BJ (cell line): ENCODE measurements at regions not wholly inside any gene's neighbourhood (a gene's known extent, or its start where the extent isn't known, plus 50 kb on each side); places are given as distances from the start of the nearest gene placed in this dataset.

Experiments
- CTCF ChIA-PET: fragments of 350-600 bp; formaldehyde crosslinking; extraction: SDS; loops from one replicate; lab custom pipeline; 2021; ENCODE audit warnings: antibody characterized with exemption, inconsistent platforms; lab: Yijun Ruan, JAX
- POLR2A ChIA-PET: fragments of 300-600 bp; sonication (Branson Sonifier 250); formaldehyde crosslinking; extraction: SDS; loops from one replicate; lab custom pipeline; 2021; ENCODE audit warnings: antibody characterized with exemption; lab: Charles Lee
- DNase-seq: peaks from one replicate; pipeline ENCODE4 v3.0.0-alpha.2; 2011; ENCODE audit warnings: low read depth
- H3K27me3 ChIP-seq: 2 replicates; pipeline ENCODE4 v1.6.0; 2011; ENCODE audit warnings: low read length; ENCODE audit not compliant: control insufficient read depth, insufficient read depth
- H3K36me3 ChIP-seq: 2 replicates; pipeline ENCODE4 v1.5.1; 2011; ENCODE audit warnings: low read length; ENCODE audit not compliant: control insufficient read depth, insufficient read depth
- H3K4me3 ChIP-seq: 2 replicates; pipeline ENCODE4 v1.5.1; 2011; ENCODE audit warnings: low read depth, mild to moderate bottlenecking, control low read depth, low read length
- CTCF ChIP-seq: IDR thresholded peaks from 2 replicates; pipeline ENCODE4 v1.5.1; 2011; ENCODE audit warnings: low read depth, mild to moderate bottlenecking, control low read depth, inconsistent platforms, low read length, moderate library complexity; ENCODE audit not compliant: insufficient read depth

GRCh38 chr2:8524823-8525222, 157.0 kb upstream of the ID2 start:
- Histone ChIP-seq H3K36me3 (no peaks in the 10 kb centered on the region), H3K4me3 (no peak overlapping the region), H3K27me3 (peaks cover 2% of the 10 kb centered on the region; the same call in 1 of the 2 replicates)
- ChIA-PET POLR2A (no interaction called here), CTCF (no interaction called here)
- no peak for DNase-seq
- TF ChIP-seq CTCF = no peak

GRCh38 chr2:8525236-8525581, 156.6 kb upstream of the ID2 start:
- H3K27me3 ChIP-seq = peaks cover 2% of the 10 kb centered on the region; the same call in 1 of the 2 replicates
- no peak for DNase-seq
- H3K36me3 ChIP-seq = no peaks in the 10 kb centered on the region
- ChIA-PET POLR2A (no interaction called here), CTCF (interaction anchor here (1.0 kb wide), 1 partner anchor 11 kb away, joined by 5 read pairs; no protein-coding TSS in a partner anchor)
- TF ChIP-seq CTCF = no peak
- H3K4me3 ChIP-seq = no peak overlapping the region

- ChIA-PET POLR2A (no interaction called here), CTCF (interaction anchor here (1.0 kb wide), 1 partner anchor 11 kb away, joined by 5 read pairs; no protein-coding TSS in a partner anchor)
- DNase-seq = no peak
Observed at GRCh38 chr2:8525582-8526402, 156.1 kb upstream of the ID2 start.

GRCh38 chr2:8526403-8526696, 155.5 kb upstream of the ID2 start:
- H3K4me3 ChIP-seq = no peak overlapping the region
- peaks cover 2% of the 10 kb centered on the region; the same call in 1 of the 2 replicates for H3K27me3 ChIP-seq
- H3K36me3 ChIP-seq = no peaks in the 10 kb centered on the region
- ChIA-PET POLR2A (no interaction called here), CTCF (interaction anchor here (1.0 kb wide), 1 partner anchor 10 kb away, joined by 5 read pairs; no protein-coding TSS in a partner anchor)
- TF ChIP-seq CTCF = no peak
- no peak for DNase-seq

More at GRCh38 chr2:8525582-8526402, 156.1 kb upstream of the ID2 start:
- H3K27me3 ChIP-seq = peaks cover 2% of the 10 kb centered on the region; the same call in 1 of the 2 replicates
- no peaks in the 10 kb centered on the region for H3K36me3 ChIP-seq
- TF ChIP-seq CTCF = no peak
- H3K4me3 ChIP-seq = no peak overlapping the region

GRCh38 chr2:8527031-8527430, 154.8 kb upstream of the ID2 start:
- TF ChIP-seq CTCF = no peak
- CTCF ChIA-PET = no interaction called here

More at GRCh38 chr2:8527031-8527430, 154.8 kb upstream of the ID2 start:
- no peak overlapping the region for H3K4me3 ChIP-seq
- no peaks in the 10 kb centered on the region for H3K27me3 ChIP-seq
- no peak for DNase-seq
- no peaks in the 10 kb centered on the region for H3K36me3 ChIP-seq
- POLR2A ChIA-PET = no interaction called here
